CD4-positive, alpha-beta T cell (primary cell): ENCODE measurements at regions not wholly inside any gene's neighbourhood (a gene's known extent, or its start where the extent isn't known, plus 50 kb on each side); places are given as distances from the start of the nearest gene placed in this dataset.

Source experiments
- ATAC-seq: fragments of 200-7000 bp; cut with Tn5 transposase; one replicate; pipeline ENCODE4 v1.10.0; 2022; ENCODE audit warnings: mild to moderate bottlenecking; ENCODE audit not compliant: poor library complexity
- CTCF ChIA-PET: fragments of 350-600 bp; sonication (Branson Sonifier 250); formaldehyde crosslinking; loops from one replicate; lab custom pipeline; 2021; ENCODE audit warnings: antibody characterized with exemption, inconsistent platforms; lab: Charles Lee
- POLR2A ChIA-PET: fragments of 350-600 bp; sonication (Branson Sonifier 250); formaldehyde crosslinking; loops from one replicate; lab custom pipeline; 2021; ENCODE audit warnings: antibody characterized with exemption, inconsistent platforms; lab: Charles Lee
- DNase-seq, 14 experiments: peaks; one replicate each; pipeline ENCODE4 v3.0.0-alpha.2; 2013 to 2020; ENCODE audit warnings: mixed read lengths in 2 of 14
- H3K27ac ChIP-seq, 2 donors: one replicate each; pipeline versions ENCODE4 v1.5.1 to v1.7.0; 2013; ENCODE audit warnings: low read length in 2 of 2, low read depth in 1 of 2, mild to moderate bottlenecking in 1 of 2
- H3K27me3 ChIP-seq, 2 experiments: 1 replicate in 1 of 2; 2 replicates in 1 of 2; pipeline versions ENCODE4 v1.6.1 to v1.7.0; 2013; ENCODE audit warnings: low read length in 2 of 2, control low read depth in 1 of 2, mild to moderate bottlenecking in 1 of 2, moderate library complexity in 1 of 2; ENCODE audit not compliant: insufficient read depth in 2 of 2, control insufficient read depth in 1 of 2
- H3K36me3 ChIP-seq: one replicate; pipeline ENCODE4 v1.6.1; 2013; ENCODE audit warnings: low read length, control low read depth; ENCODE audit not compliant: insufficient read depth
- H3K4me1 ChIP-seq: one replicate; pipeline ENCODE4 v1.6.1; 2013; ENCODE audit warnings: low read length, control low read depth; ENCODE audit not compliant: insufficient read depth
- H3K4me3 ChIP-seq: one replicate; pipeline ENCODE4 v1.5.1; 2013; ENCODE audit warnings: mild to moderate bottlenecking, low read length, moderate library complexity
- H3K9me3 ChIP-seq, 2 experiments: 1 replicate in 1 of 2; 2 replicates in 1 of 2; pipeline versions ENCODE4 v1.6.1 to v1.7.0; 2013; ENCODE audit warnings: low read length in 2 of 2, mild to moderate bottlenecking in 2 of 2, control low read depth in 1 of 2, moderate library complexity in 1 of 2; ENCODE audit not compliant: control insufficient read depth in 1 of 2, insufficient read depth in 1 of 2
- H3K27ac Mint-ChIP-seq: one replicate; pipeline ENCODE4 v1.8.0; 2020; ENCODE audit warnings: mixed read lengths
- H3K27me3 Mint-ChIP-seq: one replicate; pipeline ENCODE4 v1.8.0; 2021; ENCODE audit warnings: mixed read lengths
- H3K36me3 Mint-ChIP-seq: one replicate; pipeline ENCODE4 v1.8.0; 2021; ENCODE audit warnings: low read depth, mixed read lengths
- H3K4me1 Mint-ChIP-seq: one replicate; pipeline ENCODE4 v1.8.0; 2021; ENCODE audit warnings: low read depth, mixed read lengths
- H3K4me3 Mint-ChIP-seq: one replicate; pipeline ENCODE4 v1.8.0; 2020; ENCODE audit warnings: mild to moderate bottlenecking, mixed read lengths
- H3K9me3 Mint-ChIP-seq: one replicate; pipeline ENCODE4 v1.8.0; 2020; ENCODE audit warnings: mixed read lengths
- CTCF ChIP-seq: fragments of 200-600 bp; IDR thresholded peaks from one replicate; pipeline ENCODE4 v1.8.0; 2022; ENCODE audit warnings: antibody characterized with exemption, mild to moderate bottlenecking
- intact Hi-C, 2 experiments: fragments of 100-400 bp; cut with DNase I in 1 of 2; cut with micrococcal nuclease in 1 of 2; formaldehyde crosslinking; loops; one replicate each; pipeline versions ENCODE4 v1.15.1 to v1.9.0; 2023 to 2025; cut with DNase I, micrococcal nuclease

GRCh38 chr4:137644201-137644600, 111.9 kb upstream of the PCDH18 start:
- H3K27me3 ChIP-seq, result no peaks in the 10 kb centered on the region
- no peaks in the 10 kb centered on the region for H3K4me1 Mint-ChIP-seq
- H3K4me3 Mint-ChIP-seq, result no peak overlapping the region
- no peaks in the 10 kb centered on the region for H3K36me3 Mint-ChIP-seq
- no peaks in the 10 kb centered on the region for H3K36me3 ChIP-seq
- H3K4me3 ChIP-seq, result no peak overlapping the region
- TF ChIP-seq CTCF, result no peak
- ATAC-seq (no peak), DNase-seq (no peak)
- CTCF ChIA-PET, result no interaction called here
- no peaks in the 10 kb centered on the region for H3K27me3 Mint-ChIP-seq
- H3K27ac ChIP-seq, result no peak overlapping the region
- no peak overlapping the region for H3K27ac Mint-ChIP-seq
- H3K4me1 ChIP-seq, result no peaks in the 10 kb centered on the region
- H3K9me3 Mint-ChIP-seq, result peaks cover 4% of the 10 kb centered on the region
- POLR2A ChIA-PET, result no interaction called here
- intact Hi-C loops, result no loop called here
- no peaks in the 10 kb centered on the region for H3K9me3 ChIP-seq

GRCh38 chr4:137641544-137641943, 109.2 kb upstream of the PCDH18 start:
- Mint-ChIP-seq H3K27ac (no peak overlapping the region), H3K27me3 (no peaks in the 10 kb centered on the region), H3K4me1 (no peaks in the 10 kb centered on the region), H3K36me3 (no peaks in the 10 kb centered on the region), H3K4me3 (no peak overlapping the region), H3K9me3 (peaks cover 4% of the 10 kb centered on the region)
- no peak for TF ChIP-seq CTCF
- H3K27ac ChIP-seq, result no peak overlapping the region
- intact Hi-C loops, result no loop called here
- H3K9me3 ChIP-seq, result peaks cover 0 to 5% of the 10 kb centered on the region in 2 experiments
- POLR2A ChIA-PET, result no interaction called here
- CTCF ChIA-PET, result no interaction called here
- H3K4me1 ChIP-seq, result no peaks in the 10 kb centered on the region
- no peak for DNase-seq
- no peak for ATAC-seq
- no peaks in the 10 kb centered on the region for H3K27me3 ChIP-seq
- H3K36me3 ChIP-seq, result no peaks in the 10 kb centered on the region
- no peak overlapping the region for H3K4me3 ChIP-seq

GRCh38 chr4:137640838-137641158, 108.5 kb upstream of the PCDH18 start:
- TF ChIP-seq CTCF, result no peak
- Histone ChIP-seq H3K4me3 (no peak overlapping the region), H3K36me3 (no peaks in the 10 kb centered on the region), H3K27ac (no peak overlapping the region), H3K9me3 (peaks cover 0 to 5% of the 10 kb centered on the region in 2 experiments), H3K4me1 (no peaks in the 10 kb centered on the region), H3K27me3 (no peaks in the 10 kb centered on the region)
- POLR2A ChIA-PET, result no interaction called here
- no peak for ATAC-seq
- H3K36me3 Mint-ChIP-seq, result no peaks in the 10 kb centered on the region
- H3K4me3 Mint-ChIP-seq, result no peak overlapping the region
- intact Hi-C loops, result no loop called here
- H3K4me1 Mint-ChIP-seq, result no peaks in the 10 kb centered on the region
- no peak overlapping the region for H3K27ac Mint-ChIP-seq
- H3K27me3 Mint-ChIP-seq, result no peaks in the 10 kb centered on the region
- H3K9me3 Mint-ChIP-seq, result peaks cover 4% of the 10 kb centered on the region
- CTCF ChIA-PET, result no interaction called here
- DNase-seq, result no peak
